Dendritic cell treated with granulocyte-macrophage colony-stimulating factor and Interleukin-4, amounts not matched to agents 40 ng/mL and 50 ng/mL, for 4 days (primary cell): ENCODE measurements at regions not wholly inside any gene's neighbourhood (a gene's known extent, or its start where the extent isn't known, plus 50 kb on each side); places are given as distances from the start of the nearest gene placed in this dataset.

Source experiments
- H3K27ac Mint-ChIP-seq: one replicate; pipeline ENCODE4 v1.8.0; 2022; ENCODE audit warnings: mild to moderate bottlenecking, mixed read lengths
- H3K27me3 Mint-ChIP-seq: one replicate; pipeline ENCODE4 v1.8.0; 2022; ENCODE audit warnings: mild to moderate bottlenecking, mixed read lengths
- H3K36me3 Mint-ChIP-seq: one replicate; pipeline ENCODE4 v1.8.0; 2022; ENCODE audit warnings: low read depth, mixed read lengths
- H3K4me1 Mint-ChIP-seq: one replicate; pipeline ENCODE4 v1.8.0; 2022; ENCODE audit warnings: low read depth, mixed read lengths
- H3K4me3 Mint-ChIP-seq: one replicate; pipeline ENCODE4 v1.8.0; 2022; ENCODE audit warnings: mild to moderate bottlenecking, moderate library complexity, mixed read lengths
- H3K9me3 Mint-ChIP-seq: one replicate; pipeline ENCODE4 v1.8.0; 2022; ENCODE audit warnings: mixed read lengths
- intact Hi-C: fragments of 100-400 bp; cut with micrococcal nuclease; formaldehyde crosslinking; loops from one replicate; pipeline ENCODE4 v1.15.0; 2022

DNA sequence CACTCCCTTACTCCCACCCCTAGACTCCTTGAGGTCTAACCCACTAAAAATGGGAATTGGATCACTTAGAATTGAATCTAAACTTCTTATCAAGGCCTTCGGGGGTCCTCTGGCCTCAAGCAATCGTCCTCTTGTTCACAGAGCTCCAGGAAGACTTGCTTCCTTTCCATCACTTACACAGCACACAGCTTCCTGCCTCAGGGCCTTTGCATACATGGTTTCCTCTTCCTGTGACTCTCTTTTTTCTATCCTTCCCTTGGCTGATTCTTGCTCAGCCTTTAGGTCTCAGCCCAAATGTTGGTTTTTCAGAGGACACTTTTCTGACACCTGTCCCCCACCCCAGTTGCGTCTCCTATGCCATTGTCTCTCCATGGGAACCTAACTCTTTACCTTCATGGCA, 50.0 kb upstream of the ALDH1B1 start:
- intact Hi-C loops = no loop called here
- no peaks in the 10 kb centered on the region for H3K27me3 Mint-ChIP-seq
- no peaks in the 10 kb centered on the region for H3K36me3 Mint-ChIP-seq
- no peaks in the 10 kb centered on the region for H3K4me1 Mint-ChIP-seq
- H3K27ac Mint-ChIP-seq = no peak overlapping the region
- H3K9me3 Mint-ChIP-seq = no peaks in the 10 kb centered on the region
- no peak overlapping the region for H3K4me3 Mint-ChIP-seq

DNA sequence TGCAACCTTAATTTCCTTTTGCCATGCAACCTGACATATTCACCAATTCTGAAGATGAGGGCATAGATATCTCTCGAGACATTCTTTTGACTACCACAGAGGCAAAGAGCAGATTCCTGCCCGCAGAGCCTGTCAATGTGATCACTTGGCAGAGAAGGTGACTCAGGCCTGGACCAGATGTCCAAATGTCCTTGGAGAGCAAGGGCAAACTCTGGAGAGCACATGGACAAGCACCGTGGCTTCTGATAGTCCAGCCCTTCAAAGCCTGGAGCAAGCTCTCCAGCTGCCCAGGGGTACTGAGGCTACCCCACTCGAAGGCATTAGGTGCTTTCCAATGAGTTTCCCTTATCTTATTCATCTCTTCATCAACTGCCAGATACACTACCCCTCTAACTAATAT, 50.4 kb upstream of the ALDH1B1 start:
- H3K9me3 Mint-ChIP-seq = no peaks in the 10 kb centered on the region
- intact Hi-C loops = no loop called here
- H3K27me3 Mint-ChIP-seq = no peaks in the 10 kb centered on the region
- H3K27ac Mint-ChIP-seq = no peak overlapping the region
- H3K4me1 Mint-ChIP-seq = no peaks in the 10 kb centered on the region
- no peaks in the 10 kb centered on the region for H3K36me3 Mint-ChIP-seq
- no peak overlapping the region for H3K4me3 Mint-ChIP-seq

DNA sequence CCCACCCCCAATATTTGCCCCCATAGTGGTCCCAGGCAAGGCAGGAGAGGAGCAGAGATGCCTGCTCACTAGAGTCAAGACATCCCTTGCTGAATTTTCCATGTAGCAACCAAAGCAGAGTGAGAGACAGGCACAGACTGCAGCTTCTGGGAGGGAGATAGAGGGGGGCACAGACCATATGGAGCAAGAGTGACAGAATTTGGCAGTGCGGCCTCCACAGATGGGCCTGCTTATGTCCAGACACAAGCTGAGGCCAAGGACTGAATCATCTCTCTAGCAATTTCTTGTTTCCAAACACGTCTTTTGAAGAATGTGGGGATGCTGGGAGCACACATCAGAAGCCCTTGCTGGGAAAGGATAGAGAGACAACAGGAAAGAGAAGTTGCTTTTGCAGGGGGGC, 53.0 kb upstream of the ALDH1B1 start:
- Mint-ChIP-seq H3K4me3 (no peak overlapping the region), H3K4me1 (no peaks in the 10 kb centered on the region), H3K36me3 (no peaks in the 10 kb centered on the region), H3K9me3 (no peaks in the 10 kb centered on the region), H3K27me3 (no peaks in the 10 kb centered on the region), H3K27ac (no peak overlapping the region)
- intact Hi-C loops = no loop called here

DNA sequence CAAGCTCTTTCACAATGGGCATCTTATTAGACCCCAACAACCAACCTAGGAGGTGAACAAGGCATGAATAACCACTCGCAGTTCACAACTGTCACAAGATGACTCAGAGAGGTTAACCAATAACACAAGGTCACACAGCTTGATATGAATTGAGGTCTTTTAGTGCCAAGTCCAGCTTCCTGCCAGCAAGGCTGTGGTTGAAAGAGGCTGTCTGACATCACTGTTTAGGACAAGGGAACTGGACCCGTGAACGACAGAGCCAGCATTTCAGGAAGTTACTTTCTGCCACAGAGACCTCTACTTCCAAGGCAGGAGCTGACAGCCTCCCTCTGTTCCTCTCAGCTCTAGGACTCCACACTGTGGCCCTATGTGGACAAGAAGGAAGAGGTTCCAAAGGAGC, 53.4 kb upstream of the ALDH1B1 start:
- H3K27me3 Mint-ChIP-seq = no peaks in the 10 kb centered on the region
- no peak overlapping the region for H3K4me3 Mint-ChIP-seq
- intact Hi-C loops = no loop called here
- H3K36me3 Mint-ChIP-seq = no peaks in the 10 kb centered on the region
- H3K9me3 Mint-ChIP-seq = no peaks in the 10 kb centered on the region
- no peak overlapping the region for H3K27ac Mint-ChIP-seq
- no peaks in the 10 kb centered on the region for H3K4me1 Mint-ChIP-seq

DNA sequence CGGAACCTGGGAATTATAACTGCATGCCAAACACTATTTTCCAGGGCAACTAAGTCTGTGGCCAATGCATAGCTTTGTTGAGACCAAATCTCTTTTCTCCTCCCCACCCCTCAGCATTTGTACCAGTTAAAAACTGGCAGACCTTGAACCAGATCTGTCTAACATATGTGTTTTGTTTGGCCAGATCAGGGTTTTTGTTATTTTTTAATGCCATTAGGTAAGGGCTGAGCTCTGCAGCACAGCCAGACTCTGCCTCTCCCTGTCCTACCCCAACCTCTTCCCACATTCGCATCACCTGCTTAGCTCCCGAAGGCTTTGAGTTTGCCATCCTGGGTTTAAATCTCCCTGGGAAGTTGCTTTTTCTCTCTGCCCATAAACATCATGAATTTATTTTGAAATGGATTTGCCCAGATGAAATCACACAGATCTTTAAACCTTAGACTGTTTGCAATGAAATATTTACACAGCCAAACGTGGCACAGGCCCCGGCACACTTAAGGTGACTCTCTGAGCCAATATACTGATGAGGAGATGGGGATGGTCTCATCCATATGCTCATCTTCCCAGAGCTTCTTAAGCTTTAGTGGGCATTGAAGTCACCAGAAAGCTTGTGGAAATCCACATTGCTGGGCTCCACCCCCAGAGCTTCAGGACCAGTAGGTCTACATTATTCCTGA, 54.0 kb upstream of the ALDH1B1 start:
- intact Hi-C loops = no loop called here
- H3K4me3 Mint-ChIP-seq = no peak overlapping the region
- H3K27me3 Mint-ChIP-seq = no peaks in the 10 kb centered on the region
- no peaks in the 10 kb centered on the region for H3K9me3 Mint-ChIP-seq
- no peaks in the 10 kb centered on the region for H3K36me3 Mint-ChIP-seq
- H3K4me1 Mint-ChIP-seq = no peaks in the 10 kb centered on the region
- H3K27ac Mint-ChIP-seq = no peak overlapping the region

DNA sequence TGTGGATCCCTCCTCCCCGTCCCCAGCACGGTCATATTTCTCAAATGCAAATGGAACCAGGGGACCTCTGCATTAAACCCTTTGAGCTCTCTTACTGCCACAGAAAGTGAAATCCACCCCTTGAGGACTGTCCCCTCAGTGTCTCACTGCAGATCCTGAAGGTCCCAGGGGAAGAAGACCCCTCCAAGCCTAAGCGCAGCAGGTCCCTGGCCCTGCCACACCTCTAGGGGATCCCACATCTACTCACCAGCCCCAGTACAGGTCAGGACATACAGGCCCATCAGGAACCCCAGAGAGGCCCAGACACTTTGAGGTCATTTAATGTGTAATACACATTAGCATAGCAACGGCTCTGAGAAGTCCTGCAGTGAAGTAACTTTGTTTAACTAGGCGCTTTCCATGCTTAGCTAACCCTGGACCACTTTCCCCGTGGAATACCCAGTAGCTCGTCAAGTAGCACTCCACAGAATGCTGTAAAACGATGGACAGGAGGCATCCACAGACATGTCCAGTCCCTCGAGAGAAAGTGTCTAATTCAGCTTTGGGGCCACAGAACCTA, 54.7 kb upstream of the ALDH1B1 start:
- no peaks in the 10 kb centered on the region for H3K9me3 Mint-ChIP-seq
- no peak overlapping the region for H3K4me3 Mint-ChIP-seq
- no peaks in the 10 kb centered on the region for H3K4me1 Mint-ChIP-seq
- H3K36me3 Mint-ChIP-seq = no peaks in the 10 kb centered on the region
- no peak overlapping the region for H3K27ac Mint-ChIP-seq
- intact Hi-C loops = no loop called here
- H3K27me3 Mint-ChIP-seq = no peaks in the 10 kb centered on the region

DNA sequence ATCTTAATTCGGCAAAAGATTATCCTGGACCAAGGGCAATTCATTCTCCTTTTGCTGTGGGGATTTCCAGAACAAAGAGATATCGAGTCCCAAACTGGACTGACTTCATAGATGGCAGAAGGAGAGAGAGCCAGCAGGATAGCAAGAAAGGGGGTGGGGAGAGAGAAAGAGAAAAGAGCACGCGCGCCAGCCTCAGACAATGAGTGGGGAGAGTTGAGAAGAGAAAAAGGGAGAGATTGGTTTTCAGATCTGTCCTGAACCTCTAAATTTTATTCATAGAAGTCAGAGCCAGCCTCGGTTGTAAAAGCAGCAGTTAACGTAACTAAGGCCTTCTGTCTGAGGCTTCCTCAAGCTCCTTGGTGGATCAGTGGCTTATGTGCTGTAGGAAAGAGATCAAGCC, 55.3 kb upstream of the ALDH1B1 start:
- intact Hi-C loops = no loop called here
- Mint-ChIP-seq H3K9me3 (no peaks in the 10 kb centered on the region), H3K4me1 (no peaks in the 10 kb centered on the region), H3K27me3 (no peaks in the 10 kb centered on the region), H3K27ac (no peak overlapping the region), H3K4me3 (no peak overlapping the region), H3K36me3 (no peaks in the 10 kb centered on the region)

DNA sequence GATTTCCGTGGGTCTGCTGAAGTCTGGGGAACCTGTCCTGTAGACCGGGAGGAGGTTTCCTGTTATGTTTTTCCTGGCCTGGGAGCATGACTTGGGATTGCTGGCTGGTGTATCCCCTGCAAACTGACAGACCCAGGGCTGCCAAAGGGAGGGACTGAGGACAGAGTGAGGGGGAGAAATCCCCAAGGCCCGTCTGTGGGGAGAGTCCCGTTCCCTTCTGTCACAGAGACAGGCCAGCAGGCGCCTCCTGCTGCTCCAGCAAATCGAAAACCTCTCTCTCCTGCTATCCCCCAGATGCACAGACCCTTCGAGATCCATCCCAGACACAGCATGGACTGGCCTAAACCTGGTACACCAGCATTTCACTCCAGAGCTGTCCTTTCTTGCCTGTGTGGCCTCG, 56.2 kb upstream of the ALDH1B1 start:
- no peaks in the 10 kb centered on the region for H3K9me3 Mint-ChIP-seq
- intact Hi-C loops = no loop called here
- H3K27ac Mint-ChIP-seq = no peak overlapping the region
- no peaks in the 10 kb centered on the region for H3K4me1 Mint-ChIP-seq
- no peak overlapping the region for H3K4me3 Mint-ChIP-seq
- no peaks in the 10 kb centered on the region for H3K27me3 Mint-ChIP-seq
- H3K36me3 Mint-ChIP-seq = no peaks in the 10 kb centered on the region

DNA sequence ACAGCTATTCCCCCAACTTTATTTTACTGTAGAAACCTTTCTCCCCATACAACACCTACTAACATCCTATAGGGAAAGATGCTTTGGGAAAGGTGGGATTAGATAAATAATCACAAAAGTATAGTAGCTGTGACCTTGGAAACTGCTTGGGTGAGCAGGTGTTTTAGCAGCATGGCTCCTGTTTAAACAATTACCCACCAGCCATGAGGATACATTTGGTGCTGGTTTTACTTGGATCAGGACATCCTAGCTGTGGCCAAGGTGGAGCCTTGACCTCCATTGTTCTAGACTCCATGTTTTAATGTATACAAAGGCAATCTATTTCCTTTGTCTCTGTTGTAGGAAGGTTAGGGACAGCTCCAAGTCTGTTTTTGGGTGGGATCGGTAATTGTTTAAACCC, 56.8 kb upstream of the ALDH1B1 start:
- Mint-ChIP-seq H3K27ac (no peak overlapping the region), H3K9me3 (no peaks in the 10 kb centered on the region), H3K27me3 (no peaks in the 10 kb centered on the region), H3K36me3 (no peaks in the 10 kb centered on the region), H3K4me3 (no peak overlapping the region), H3K4me1 (no peaks in the 10 kb centered on the region)
- intact Hi-C loops = no loop called here

DNA sequence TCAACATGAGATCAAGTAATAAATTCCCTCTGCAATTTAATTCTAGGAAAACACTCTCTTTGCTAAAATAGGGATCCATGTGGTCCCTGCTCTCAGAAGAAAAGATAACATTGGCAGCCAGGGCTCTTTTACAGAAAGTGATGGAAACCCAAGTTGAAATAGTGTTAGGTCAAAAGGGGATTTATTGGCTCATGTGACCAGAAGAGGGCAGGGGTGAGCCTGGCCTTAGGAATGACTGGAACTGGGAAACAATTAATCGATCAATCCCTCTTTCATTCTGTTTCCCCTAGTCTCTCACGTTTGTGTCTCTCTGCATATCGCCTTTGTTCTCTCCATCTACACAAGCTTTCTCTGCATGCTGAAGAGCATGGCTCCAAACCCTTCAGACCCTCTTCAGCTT, 58.3 kb upstream of the ALDH1B1 start:
- no peaks in the 10 kb centered on the region for H3K36me3 Mint-ChIP-seq
- no peak overlapping the region for H3K27ac Mint-ChIP-seq
- H3K27me3 Mint-ChIP-seq = no peaks in the 10 kb centered on the region
- no peaks in the 10 kb centered on the region for H3K4me1 Mint-ChIP-seq
- H3K4me3 Mint-ChIP-seq = no peak overlapping the region
- no peaks in the 10 kb centered on the region for H3K9me3 Mint-ChIP-seq
- intact Hi-C loops = no loop called here

DNA sequence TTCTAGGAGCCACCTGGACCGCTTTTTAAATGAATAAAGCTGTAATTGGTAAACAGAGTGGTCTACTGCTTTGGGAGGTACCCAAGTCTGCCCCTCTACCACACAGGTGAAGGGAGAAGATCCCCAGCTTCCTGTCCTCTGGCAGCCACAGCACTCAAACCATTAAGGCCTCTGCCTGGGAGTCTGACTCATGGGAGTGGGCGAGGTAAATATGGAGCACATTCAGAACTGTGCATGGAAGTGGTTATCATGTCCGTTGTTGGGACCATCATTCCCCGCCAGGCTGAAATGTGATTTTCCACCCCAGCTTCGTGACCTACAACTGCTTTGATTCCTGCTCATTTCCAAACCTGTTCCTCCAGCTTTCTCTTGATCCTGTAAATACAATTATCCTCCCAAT, 59.5 kb upstream of the ALDH1B1 start:
- Mint-ChIP-seq H3K27me3 (no peaks in the 10 kb centered on the region), H3K4me3 (no peak overlapping the region)

DNA sequence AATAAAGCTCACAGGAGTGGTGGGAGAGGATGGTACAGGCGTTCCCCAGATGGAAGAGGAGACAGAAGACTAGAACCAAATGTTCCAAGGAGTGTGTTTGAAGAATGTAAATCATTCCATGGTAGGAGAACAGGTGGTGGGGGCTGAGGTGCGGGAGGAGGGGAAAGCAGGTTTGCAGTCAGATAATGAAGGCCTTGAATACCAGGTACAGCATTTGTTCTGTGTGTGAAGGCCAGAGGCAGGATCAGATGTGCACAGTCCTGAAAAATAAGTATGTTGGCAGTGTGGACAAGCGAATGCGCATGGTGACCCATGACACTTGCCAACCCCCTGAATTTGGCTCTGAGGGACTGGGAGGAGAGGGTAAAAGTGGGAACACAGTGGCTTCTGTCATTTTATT, 59.9 kb upstream of the ALDH1B1 start:
- intact Hi-C loops = no loop called here
- H3K4me3 Mint-ChIP-seq = no peak overlapping the region
- H3K36me3 Mint-ChIP-seq = no peaks in the 10 kb centered on the region
- no peaks in the 10 kb centered on the region for H3K4me1 Mint-ChIP-seq
- no peaks in the 10 kb centered on the region for H3K9me3 Mint-ChIP-seq
- H3K27me3 Mint-ChIP-seq = no peaks in the 10 kb centered on the region
- no peak overlapping the region for H3K27ac Mint-ChIP-seq

More for the DNA sequence above, 59.5 kb upstream of the ALDH1B1 start:
- Mint-ChIP-seq H3K27ac (no peak overlapping the region), H3K4me1 (no peaks in the 10 kb centered on the region), H3K9me3 (no peaks in the 10 kb centered on the region), H3K36me3 (no peaks in the 10 kb centered on the region)
- intact Hi-C loops = no loop called here

DNA sequence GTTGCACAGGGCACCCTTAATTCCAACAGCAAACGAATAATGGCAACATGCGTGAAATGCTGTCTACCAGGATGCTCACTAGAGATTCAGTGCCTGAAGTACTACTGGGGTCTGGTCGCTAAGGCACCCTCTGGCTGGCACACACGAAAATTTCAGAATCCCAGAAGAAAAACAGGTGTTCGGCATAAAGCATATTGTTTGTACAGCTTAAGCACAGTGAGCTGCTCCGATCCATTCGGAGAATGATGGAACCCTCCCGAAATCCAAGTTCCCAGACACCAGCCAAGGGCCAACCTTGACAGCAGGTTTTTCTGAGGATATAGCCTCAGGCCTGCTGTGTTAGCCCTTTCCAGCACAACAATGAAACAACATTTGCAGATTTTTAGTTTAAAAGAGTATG, 61.4 kb upstream of the ALDH1B1 start:
- H3K4me1 Mint-ChIP-seq = no peaks in the 10 kb centered on the region
- intact Hi-C loops = no loop called here
- no peaks in the 10 kb centered on the region for H3K9me3 Mint-ChIP-seq
- H3K36me3 Mint-ChIP-seq = no peaks in the 10 kb centered on the region
- no peak overlapping the region for H3K4me3 Mint-ChIP-seq
- H3K27ac Mint-ChIP-seq = no peak overlapping the region
- no peaks in the 10 kb centered on the region for H3K27me3 Mint-ChIP-seq

DNA sequence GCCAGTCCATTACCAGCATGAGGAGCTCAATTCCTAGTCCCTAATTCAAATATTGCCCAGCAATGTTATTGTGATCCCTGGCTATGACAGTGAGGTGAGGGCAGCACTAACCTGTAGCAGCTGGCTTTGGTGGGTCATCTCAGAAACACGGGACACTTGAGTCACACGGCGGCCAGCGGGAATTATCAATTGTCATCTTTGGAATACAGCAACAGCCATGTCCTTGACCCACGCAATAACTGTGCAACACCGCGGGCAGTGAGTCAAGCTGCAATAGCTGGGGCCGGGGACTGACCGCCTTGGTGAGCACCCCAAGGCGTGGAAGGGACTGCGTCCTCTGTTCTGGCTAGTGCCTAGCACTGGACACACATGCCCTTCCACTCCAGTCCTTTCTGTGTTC, 62.5 kb upstream of the ALDH1B1 start:
- intact Hi-C loops = no loop called here
- Mint-ChIP-seq H3K36me3 (no peaks in the 10 kb centered on the region), H3K4me1 (no peaks in the 10 kb centered on the region), H3K27me3 (no peaks in the 10 kb centered on the region), H3K4me3 (no peak overlapping the region), H3K9me3 (no peaks in the 10 kb centered on the region), H3K27ac (no peak overlapping the region)

DNA sequence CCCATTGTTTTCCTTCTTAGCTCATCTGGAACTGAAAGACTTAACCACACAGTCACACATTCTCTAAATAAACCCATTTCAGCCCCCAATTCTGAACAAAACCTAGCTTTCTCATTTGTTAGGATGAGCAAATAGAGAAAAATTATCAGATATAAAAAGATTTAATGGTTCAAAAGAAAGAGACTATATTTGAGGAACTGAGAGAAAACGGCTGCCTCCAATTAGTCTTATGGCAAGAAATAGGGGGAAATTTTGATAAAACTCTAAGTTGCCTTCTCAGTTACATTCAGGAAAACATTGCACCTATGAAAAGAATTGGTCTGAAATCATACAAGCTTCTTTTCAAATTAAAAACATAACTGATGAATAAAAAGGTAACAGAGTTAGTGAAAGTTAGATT, 63.7 kb upstream of the ALDH1B1 start:
- no peak overlapping the region for H3K27ac Mint-ChIP-seq

More for the DNA sequence above, 63.7 kb upstream of the ALDH1B1 start:
- Mint-ChIP-seq H3K9me3 (no peaks in the 10 kb centered on the region), H3K27me3 (no peaks in the 10 kb centered on the region), H3K4me3 (no peak overlapping the region), H3K36me3 (no peaks in the 10 kb centered on the region), H3K4me1 (no peaks in the 10 kb centered on the region)
- intact Hi-C loops = no loop called here
